HEK293T (cell line): ENCODE measurements at regions not wholly inside any gene's neighbourhood (a gene's known extent, or its start where the extent isn't known, plus 50 kb on each side); places are given as distances from the start of the nearest gene placed in this dataset.

Experiments used
- BHLHE40 ChIP-seq: fragments of 450-650 bp; IDR thresholded peaks from 2 replicates; pipeline ENCODE4 v1.6.1; 2016; ENCODE audit warnings: mild to moderate bottlenecking, moderate library complexity, borderline replicate concordance
- CTBP1 ChIP-seq: fragments of 450-650 bp; IDR thresholded peaks from 2 replicates; pipeline ENCODE4 v1.6.1; 2016; ENCODE audit warnings: borderline replicate concordance
- FOXA1 ChIP-seq: fragments of 450-650 bp; IDR thresholded peaks from 2 replicates; pipeline ENCODE4 v1.6.1; 2016; ENCODE audit warnings: mild to moderate bottlenecking
- FOXK2 ChIP-seq: fragments of 450-650 bp; IDR thresholded peaks from 2 replicates; pipeline ENCODE4 v1.6.1; 2016; ENCODE audit warnings: mild to moderate bottlenecking
- FOXM1 ChIP-seq: fragments of 450-650 bp; IDR thresholded peaks from 2 replicates; pipeline ENCODE4 v1.6.1; 2017; ENCODE audit warnings: mild to moderate bottlenecking, borderline replicate concordance
- NFRKB ChIP-seq: fragments of 450-650 bp; IDR thresholded peaks from 2 replicates; pipeline ENCODE4 v1.6.1; 2016; ENCODE audit warnings: mild to moderate bottlenecking, moderate library complexity
- PKNOX1 ChIP-seq: fragments of 450-650 bp; IDR thresholded peaks from 2 replicates; pipeline ENCODE4 v1.6.1; 2016
- SP1 ChIP-seq: fragments of 450-650 bp; IDR thresholded peaks from 2 replicates; pipeline ENCODE4 v1.6.1; 2017
- SUZ12 ChIP-seq: fragments of 450-650 bp; IDR thresholded peaks from 2 replicates; pipeline ENCODE4 v1.6.1; 2016; ENCODE audit warnings: mild to moderate bottlenecking
- TARDBP ChIP-seq: fragments of 450-650 bp; IDR thresholded peaks from 2 replicates; pipeline ENCODE4 v1.6.1; 2016
- ZNF384 ChIP-seq: fragments of 450-650 bp; IDR thresholded peaks from 2 replicates; pipeline ENCODE4 v1.6.1; 2016

- TF ChIP-seq SP1 (no peak), FOXM1 (no peak), CTBP1 (no peak), ZNF384 (no peak), FOXA1 (no peak), BHLHE40 (no peak), NFRKB (no peak), PKNOX1 (no peak), SUZ12 (no peak), FOXK2 (no peak), TARDBP (no peak)
Observed at GRCh38 chr18:60686142-60686541, 313.6 kb upstream of the MC4R start.
